Lower lobe of right lung (tissue), 2 donors: ENCODE measurements at regions not wholly inside any gene's neighbourhood (a gene's known extent, or its start where the extent isn't known, plus 50 kb on each side); places are given as distances from the start of the nearest gene placed in this dataset.

Experiments used
- ATAC-seq, 2 donors: fragments of 200-7000 bp; cut with Tn5 transposase; one replicate each; pipeline ENCODE4 v1.9.1; 2020 to 2022; ENCODE audit warnings: mild to moderate bottlenecking in 2 of 2, moderate library complexity in 2 of 2
- DNase-seq: peaks from one replicate; pipeline ENCODE4 v3.0.0-alpha.2; 2020
- H3K27ac ChIP-seq: fragments of 200-600 bp; one replicate; pipeline ENCODE4 v1.8.0; 2022
- H3K27me3 ChIP-seq: fragments of 200-600 bp; one replicate; pipeline ENCODE4 v1.8.0; 2022; ENCODE audit warnings: low read depth
- H3K36me3 ChIP-seq: fragments of 200-600 bp; one replicate; pipeline ENCODE4 v1.8.0; 2022; ENCODE audit warnings: mild to moderate bottlenecking
- H3K4me1 ChIP-seq: fragments of 200-600 bp; one replicate; pipeline ENCODE4 v1.8.0; 2022
- H3K4me3 ChIP-seq: fragments of 200-600 bp; one replicate; pipeline ENCODE4 v1.8.0; 2022; ENCODE audit warnings: mild to moderate bottlenecking
- H3K9me3 ChIP-seq: fragments of 200-600 bp; one replicate; pipeline ENCODE4 v1.8.0; 2022
- intact Hi-C: fragments of 100-400 bp; cut with DNase I; formaldehyde crosslinking; loops from one replicate; pipeline ENCODE4 v1.11.0; 2022
- TF ChIP-seq, protein P1 (sequence below): fragments of 200-600 bp; IDR thresholded peaks from one replicate; pipeline ENCODE4 v1.8.0; 2022; ENCODE audit warnings: antibody characterized with exemption, mild to moderate bottlenecking
- donor health status: DM: no; HTN: yes; CAD: no; lungs with severe emphysema.

DNA sequence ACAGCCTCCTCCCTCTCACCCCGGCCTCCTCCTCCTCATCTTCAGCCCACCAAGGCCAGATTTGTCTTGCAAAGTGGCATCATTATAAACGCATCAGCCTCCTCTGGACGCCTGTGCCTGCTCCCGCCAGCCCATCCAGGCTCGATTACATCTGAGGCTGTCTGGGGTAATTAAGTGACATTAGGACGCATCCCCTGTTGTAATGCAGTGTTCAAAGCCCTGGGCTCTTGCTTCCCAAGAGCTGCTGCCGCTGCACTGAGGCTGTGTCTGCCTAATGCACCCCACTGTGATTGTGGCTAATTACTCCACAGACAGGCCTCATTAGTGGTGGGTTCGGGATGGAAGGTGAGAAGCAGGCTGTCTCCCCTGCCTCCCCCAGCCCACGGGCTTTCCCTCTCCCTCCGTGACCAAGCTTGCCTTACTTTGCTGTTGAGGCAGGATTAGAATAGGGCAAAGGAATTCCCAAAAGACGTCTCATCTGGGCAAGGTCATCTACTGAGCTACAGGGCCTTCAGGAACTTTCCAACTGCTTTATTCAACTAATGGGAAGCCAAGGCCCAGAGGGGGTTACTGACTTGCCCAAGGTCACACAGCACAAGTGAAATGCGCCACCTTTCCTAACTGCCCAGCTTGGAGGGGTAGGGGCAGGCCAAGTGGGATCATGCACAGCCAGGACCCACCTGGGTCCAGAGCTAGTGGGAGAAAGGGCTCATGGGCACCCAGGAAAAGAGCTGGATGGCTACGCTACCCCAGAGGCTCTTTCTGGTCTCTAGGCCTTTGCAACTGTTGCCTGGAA lies 66.2 kb upstream of the PCBD1 start:
- intact Hi-C loops = no loop called here
- H3K36me3 ChIP-seq = no peaks in the 10 kb centered on the region
- no peaks in the 10 kb centered on the region for H3K9me3 ChIP-seq
- ATAC-seq (no peak), DNase-seq (no peak)
- H3K4me3 ChIP-seq = no peak overlapping the region
- H3K4me1 ChIP-seq = no peaks in the 10 kb centered on the region
- no peak overlapping the region for H3K27ac ChIP-seq
- TF ChIP-seq, protein P1, sequence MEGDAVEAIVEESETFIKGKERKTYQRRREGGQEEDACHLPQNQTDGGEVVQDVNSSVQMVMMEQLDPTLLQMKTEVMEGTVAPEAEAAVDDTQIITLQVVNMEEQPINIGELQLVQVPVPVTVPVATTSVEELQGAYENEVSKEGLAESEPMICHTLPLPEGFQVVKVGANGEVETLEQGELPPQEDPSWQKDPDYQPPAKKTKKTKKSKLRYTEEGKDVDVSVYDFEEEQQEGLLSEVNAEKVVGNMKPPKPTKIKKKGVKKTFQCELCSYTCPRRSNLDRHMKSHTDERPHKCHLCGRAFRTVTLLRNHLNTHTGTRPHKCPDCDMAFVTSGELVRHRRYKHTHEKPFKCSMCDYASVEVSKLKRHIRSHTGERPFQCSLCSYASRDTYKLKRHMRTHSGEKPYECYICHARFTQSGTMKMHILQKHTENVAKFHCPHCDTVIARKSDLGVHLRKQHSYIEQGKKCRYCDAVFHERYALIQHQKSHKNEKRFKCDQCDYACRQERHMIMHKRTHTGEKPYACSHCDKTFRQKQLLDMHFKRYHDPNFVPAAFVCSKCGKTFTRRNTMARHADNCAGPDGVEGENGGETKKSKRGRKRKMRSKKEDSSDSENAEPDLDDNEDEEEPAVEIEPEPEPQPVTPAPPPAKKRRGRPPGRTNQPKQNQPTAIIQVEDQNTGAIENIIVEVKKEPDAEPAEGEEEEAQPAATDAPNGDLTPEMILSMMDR = no peak
- no peaks in the 10 kb centered on the region for H3K27me3 ChIP-seq

DNA sequence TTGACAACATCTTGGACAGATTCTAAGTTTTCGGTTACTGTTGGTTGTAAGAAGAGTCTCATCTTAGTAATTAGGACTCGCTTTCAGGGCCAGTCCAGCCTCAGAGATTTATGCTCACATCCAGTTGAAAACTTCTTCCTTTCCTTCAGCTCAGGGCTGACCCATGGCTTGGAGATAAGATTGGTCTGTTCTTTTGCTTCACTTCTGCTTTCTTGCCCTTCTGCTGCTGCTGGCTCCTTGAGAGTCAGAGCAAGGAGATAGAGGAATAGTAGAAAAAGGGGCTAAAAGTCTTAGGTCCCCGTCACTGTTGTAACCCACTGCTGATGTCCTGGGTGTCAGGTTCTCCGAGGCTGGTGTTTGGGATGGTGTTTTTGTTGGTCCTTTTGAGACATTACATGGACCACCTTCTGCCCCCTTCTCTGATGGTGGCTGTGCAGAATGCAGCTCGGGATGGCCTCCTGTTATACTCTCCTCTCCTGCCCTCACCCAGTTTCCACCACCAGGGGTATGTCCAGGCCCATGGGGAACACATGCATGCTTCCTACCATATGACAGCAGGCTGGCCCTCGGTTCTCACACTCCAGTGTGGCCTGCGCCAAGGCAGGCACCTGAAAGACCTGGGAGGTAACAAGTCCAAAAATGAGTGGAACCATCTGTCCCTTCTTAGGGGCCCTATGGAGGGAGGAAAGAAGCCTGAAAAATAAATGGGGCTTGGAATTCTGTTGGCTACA lies 67.8 kb upstream of the PCBD1 start:
- no peaks in the 10 kb centered on the region for H3K27me3 ChIP-seq
- H3K9me3 ChIP-seq = no peaks in the 10 kb centered on the region
- H3K27ac ChIP-seq = no peak overlapping the region
- H3K4me3 ChIP-seq = no peak overlapping the region
- H3K4me1 ChIP-seq = no peaks in the 10 kb centered on the region
- intact Hi-C loops = no loop called here
- DNase-seq (no peak), ATAC-seq (no peak)
- TF ChIP-seq, protein P1 = no peak
- H3K36me3 ChIP-seq = no peaks in the 10 kb centered on the region

DNA sequence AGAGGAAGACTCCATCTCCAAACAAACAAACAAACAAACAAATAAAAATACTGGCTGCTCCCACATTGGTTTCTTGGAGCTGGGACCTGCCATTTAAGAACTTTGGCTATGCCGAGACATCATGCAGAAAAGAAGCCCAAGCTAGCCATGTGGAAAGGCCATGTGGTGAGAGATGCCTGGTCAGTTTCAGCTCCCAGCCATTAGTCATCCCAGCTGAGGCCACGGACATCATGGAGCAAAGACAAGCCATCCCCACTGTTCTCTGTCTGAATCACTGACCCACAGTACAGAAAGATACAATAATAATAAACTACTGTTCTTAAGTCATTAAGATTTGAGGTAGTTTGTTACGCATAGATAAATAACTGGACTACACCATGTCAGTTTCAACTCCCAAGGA lies 70.0 kb upstream of the PCBD1 start:
- H3K36me3 ChIP-seq = no peaks in the 10 kb centered on the region
- H3K4me1 ChIP-seq = no peaks in the 10 kb centered on the region
- TF ChIP-seq, protein P1 = no peak
- ATAC-seq (no peak), DNase-seq (no peak)
- H3K4me3 ChIP-seq = no peak overlapping the region
- intact Hi-C loops = no loop called here
- H3K27me3 ChIP-seq = no peaks in the 10 kb centered on the region
- H3K27ac ChIP-seq = no peak overlapping the region
- no peaks in the 10 kb centered on the region for H3K9me3 ChIP-seq

DNA sequence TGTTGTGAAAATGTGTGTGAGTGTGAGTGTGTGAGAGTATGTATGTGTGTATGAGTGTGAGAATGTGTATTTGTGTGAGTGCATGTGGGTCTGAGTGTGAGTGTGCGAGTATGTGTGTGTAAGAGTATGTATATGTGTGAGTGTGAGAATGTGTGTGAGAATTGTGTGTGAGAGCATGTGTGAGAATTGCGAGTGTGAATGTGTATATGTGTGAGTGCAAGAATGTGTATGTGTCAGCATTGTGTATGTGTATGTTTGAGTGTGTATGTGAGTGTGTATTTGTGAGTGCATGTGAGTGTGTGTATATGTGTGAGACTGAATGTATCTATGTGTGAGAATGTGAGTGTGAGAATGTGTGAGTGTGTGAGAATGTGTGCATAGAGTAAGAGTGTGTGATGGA lies 72.0 kb upstream of the PCBD1 start:
- Histone ChIP-seq H3K27me3 (no peaks in the 10 kb centered on the region), H3K4me1 (no peaks in the 10 kb centered on the region), H3K36me3 (no peaks in the 10 kb centered on the region), H3K27ac (no peak overlapping the region), H3K4me3 (no peak overlapping the region), H3K9me3 (no peaks in the 10 kb centered on the region)
- no peak for DNase-seq
- no peak for ATAC-seq
- TF ChIP-seq, protein P1 = no peak
- intact Hi-C loops = no loop called here

DNA sequence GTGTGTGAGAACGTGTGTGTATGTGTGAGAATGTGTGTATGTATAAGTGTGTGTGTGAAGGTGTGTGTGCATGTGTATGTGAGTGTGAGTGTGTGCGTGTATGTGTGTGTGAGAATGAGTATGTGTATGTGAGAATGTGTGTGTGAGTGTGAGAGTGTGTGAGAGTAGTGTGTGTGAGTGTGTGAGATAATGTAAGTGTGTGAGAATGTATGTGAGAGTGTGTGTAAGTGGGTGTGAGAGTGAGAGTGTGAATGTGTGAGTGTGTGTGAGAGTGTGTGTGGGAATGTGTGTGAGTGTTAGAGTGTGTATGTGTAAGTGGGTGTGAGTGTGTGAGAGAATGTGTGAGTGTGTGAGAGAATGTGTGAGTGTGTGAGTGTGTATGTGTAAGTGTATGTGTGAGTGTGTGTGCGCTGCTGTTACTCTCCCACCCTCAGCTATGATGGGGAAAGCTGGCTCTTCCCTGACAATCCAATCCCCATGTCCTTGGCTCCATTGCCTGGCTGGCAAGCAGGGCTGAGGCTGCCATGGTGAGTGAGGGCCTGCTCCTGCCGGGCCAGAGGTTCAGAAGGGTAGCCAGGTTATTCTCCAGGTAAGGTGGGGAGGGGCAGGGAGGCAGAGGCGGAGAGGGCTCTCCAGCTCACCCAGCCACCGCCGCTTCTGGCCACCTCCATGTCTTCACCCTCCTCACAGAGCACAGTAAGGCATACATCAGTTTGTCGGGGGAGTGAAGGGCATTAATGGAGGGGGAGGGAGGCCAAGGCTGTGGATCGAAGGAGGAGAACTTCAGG lies 72.6 kb upstream of the PCBD1 start:
- H3K4me3 ChIP-seq = no peak overlapping the region
- H3K36me3 ChIP-seq = no peaks in the 10 kb centered on the region
- TF ChIP-seq, protein P1 = no peak
- H3K27me3 ChIP-seq = no peaks in the 10 kb centered on the region
- intact Hi-C loops = no loop called here
- no peak overlapping the region for H3K27ac ChIP-seq
- DNase-seq = no peak
- no peaks in the 10 kb centered on the region for H3K9me3 ChIP-seq
- H3K4me1 ChIP-seq = no peaks in the 10 kb centered on the region
- no peak for ATAC-seq
